ENCODE measurements at regions not wholly inside any gene's neighbourhood (a gene's known extent, or its start where the extent isn't known, plus 50 kb on each side); places are given as distances from the start of the nearest gene placed in this dataset.

- TF ChIP-seq CTCF (IDR thresholded peaks at IDR 0.05; ENCODE audit: insufficient read depth, low read length), result no peak
These were observed 298.6 kb downstream of the PARP8 start for GRCh38 chr5:50964746-50965653.

GRCh38 chr5:50965654-50966375 is 299.4 kb downstream of the PARP8 start:
- no peak for DNase-seq (ENCODE audit: low read depth)
- no peak overlapping the region for H3K4me3 ChIP-seq (ENCODE audit: low read depth, low read length)
- no peak for TF ChIP-seq CTCF (IDR thresholded peaks at IDR 0.05; ENCODE audit: insufficient read depth, low read length)

More at GRCh38 chr5:50964746-50965653, 298.6 kb downstream of the PARP8 start:
- H3K4me3 ChIP-seq (ENCODE audit: low read depth, low read length), result no peak overlapping the region
- no peak for DNase-seq (ENCODE audit: low read depth)

- no peak for TF ChIP-seq CTCF (IDR thresholded peaks at IDR 0.05; ENCODE audit: insufficient read depth, low read length)
- no peak overlapping the region for H3K4me3 ChIP-seq (ENCODE audit: low read depth, low read length)
- DNase-seq (ENCODE audit: low read depth), result no peak
These were observed 300.6 kb downstream of the PARP8 start for GRCh38 chr5:50967009-50967562.

- TF ChIP-seq CTCF (IDR thresholded peaks at IDR 0.05; ENCODE audit: insufficient read depth, low read length), result no peak
- no peak for DNase-seq (ENCODE audit: low read depth)
- H3K4me3 ChIP-seq (ENCODE audit: low read depth, low read length), result peak overlapping the region; percentile 41
These were observed 301.3 kb downstream of the PARP8 start for GRCh38 chr5:50967563-50968355.

- no peak for TF ChIP-seq CTCF (IDR thresholded peaks at IDR 0.05; ENCODE audit: insufficient read depth, low read length)
- H3K4me3 ChIP-seq (ENCODE audit: low read depth, low read length), result peak overlapping the region; percentile 39
- no peak for DNase-seq (ENCODE audit: low read depth)
These were observed 302.1 kb downstream of the PARP8 start for GRCh38 chr5:50968356-50969149.

Measured in fibroblast of the aortic adventitia (primary cell).